ENCODE measurements at regions not wholly inside any gene's neighbourhood (a gene's known extent, or its start where the extent isn't known, plus 50 kb on each side); places are given as distances from the start of the nearest gene placed in this dataset.

- no peak for TF ChIP-seq CTCF (IDR thresholded peaks at IDR 0.05)
- Mint-ChIP-seq H3K27ac (no peak overlapping the region), H3K4me1 (no peaks in the 10 kb centered on the region), H3K27me3 (ENCODE audit: low read depth, poor library complexity) (peaks cover 3% of the 10 kb centered on the region), H3K9me3 (peaks cover 25% of the 10 kb centered on the region), H3K4me3 (no peak overlapping the region), H3K36me3 (ENCODE audit: low read depth) (peaks cover 11% of the 10 kb centered on the region)
- no peak for DNase-seq
Observed at GRCh38 chr14:80446356-80446755, 235.1 kb upstream of the DIO2 start.

- no peak for TF ChIP-seq CTCF (IDR thresholded peaks at IDR 0.05)
- H3K4me1 Mint-ChIP-seq, result no peaks in the 10 kb centered on the region
- no peak for DNase-seq
- H3K27me3 Mint-ChIP-seq (ENCODE audit: low read depth, poor library complexity), result peaks cover 3% of the 10 kb centered on the region
- peaks cover 7% of the 10 kb centered on the region for H3K36me3 Mint-ChIP-seq (ENCODE audit: low read depth)
- no peak overlapping the region for H3K27ac Mint-ChIP-seq
- no peak overlapping the region for H3K4me3 Mint-ChIP-seq
- H3K9me3 Mint-ChIP-seq, result peaks cover 17% of the 10 kb centered on the region
Observed at GRCh38 chr14:80445605-80446004, 234.3 kb upstream of the DIO2 start.

GRCh38 chr14:80434574-80435321 lies 223.4 kb upstream of the DIO2 start:
- no peaks in the 10 kb centered on the region for H3K4me1 Mint-ChIP-seq
- peaks cover 10% of the 10 kb centered on the region for H3K9me3 Mint-ChIP-seq
- DNase-seq, result no peak
- H3K27ac Mint-ChIP-seq, result no peak overlapping the region
- no peaks in the 10 kb centered on the region for H3K27me3 Mint-ChIP-seq (ENCODE audit: low read depth, poor library complexity)
- no peaks in the 10 kb centered on the region for H3K36me3 Mint-ChIP-seq (ENCODE audit: low read depth)
- no peak overlapping the region for H3K4me3 Mint-ChIP-seq
- no peak for TF ChIP-seq CTCF (IDR thresholded peaks at IDR 0.05)

- no peak for DNase-seq
- TF ChIP-seq CTCF (IDR thresholded peaks at IDR 0.05), result no peak
- H3K27me3 Mint-ChIP-seq (ENCODE audit: low read depth, poor library complexity), result no peaks in the 10 kb centered on the region
- H3K4me1 Mint-ChIP-seq, result no peaks in the 10 kb centered on the region
- H3K36me3 Mint-ChIP-seq (ENCODE audit: low read depth), result no peaks in the 10 kb centered on the region
- H3K9me3 Mint-ChIP-seq, result peaks cover 2% of the 10 kb centered on the region
- H3K4me3 Mint-ChIP-seq, result no peak overlapping the region
- H3K27ac Mint-ChIP-seq, result no peak overlapping the region
Observed at GRCh38 chr14:80433811-80434210, 222.5 kb upstream of the DIO2 start.

- Mint-ChIP-seq H3K4me3 (no peak overlapping the region), H3K9me3 (no peaks in the 10 kb centered on the region)
- TF ChIP-seq CTCF (IDR thresholded peaks at IDR 0.05), result no peak
Observed at GRCh38 chr14:80428671-80429070, 217.4 kb upstream of the DIO2 start.

GRCh38 chr14:80428171-80428570 lies 216.9 kb upstream of the DIO2 start:
- Mint-ChIP-seq H3K27me3 (ENCODE audit: low read depth, poor library complexity) (no peaks in the 10 kb centered on the region), H3K4me1 (no peaks in the 10 kb centered on the region), H3K27ac (no peak overlapping the region), H3K4me3 (no peak overlapping the region), H3K36me3 (ENCODE audit: low read depth) (no peaks in the 10 kb centered on the region), H3K9me3 (no peaks in the 10 kb centered on the region)
- DNase-seq, result no peak
- TF ChIP-seq CTCF (IDR thresholded peaks at IDR 0.05), result no peak

More at GRCh38 chr14:80428671-80429070, 217.4 kb upstream of the DIO2 start:
- no peaks in the 10 kb centered on the region for H3K4me1 Mint-ChIP-seq
- H3K27me3 Mint-ChIP-seq (ENCODE audit: low read depth, poor library complexity), result no peaks in the 10 kb centered on the region
- H3K27ac Mint-ChIP-seq, result no peak overlapping the region
- no peaks in the 10 kb centered on the region for H3K36me3 Mint-ChIP-seq (ENCODE audit: low read depth)
- DNase-seq, result no peak
